CD4-positive, CD25-positive, alpha-beta regulatory T cell (primary cell): ENCODE measurements at regions not wholly inside any gene's neighbourhood (a gene's known extent, or its start where the extent isn't known, plus 50 kb on each side); places are given as distances from the start of the nearest gene placed in this dataset.

ENCODE experiments used
- ATAC-seq, 2 donors: fragments of 150-1000 bp; cut with Tn5 transposase; one replicate each; pipeline ENCODE4 v1.10.0; 2021; ENCODE audit warnings: low read depth in 2 of 2, moderate number of reproducible peaks in 2 of 2, moderate library complexity in 1 of 2
- DNase-seq, 3 donors: peaks; one replicate each; pipeline versions ENCODE4 v3.0.0 to v3.0.0-alpha.2; 2012 to 2022; ENCODE audit warnings: mixed read lengths in 1 of 3
- H3K27ac ChIP-seq: one replicate; pipeline ENCODE4 v1.7.0; 2013; ENCODE audit warnings: mild to moderate bottlenecking, low read length; ENCODE audit not compliant: insufficient read depth, poor library complexity, severe bottlenecking
- H3K27me3 ChIP-seq: one replicate; pipeline ENCODE4 v1.7.0; 2013; ENCODE audit warnings: low read length; ENCODE audit not compliant: control insufficient read depth, insufficient read depth
- H3K36me3 ChIP-seq: one replicate; pipeline ENCODE4 v1.7.0; 2013; ENCODE audit warnings: mild to moderate bottlenecking, low read length, moderate library complexity; ENCODE audit not compliant: control insufficient read depth, insufficient read depth
- H3K4me1 ChIP-seq: 2 replicates; pipeline ENCODE4 v1.7.0; 2013; ENCODE audit warnings: mild to moderate bottlenecking, low read length; ENCODE audit not compliant: insufficient read depth, control insufficient read depth, poor library complexity, severe bottlenecking
- H3K4me3 ChIP-seq: one replicate; pipeline ENCODE4 v1.7.0; 2013; ENCODE audit warnings: low read depth, mild to moderate bottlenecking, low read length, moderate library complexity
- H3K9me3 ChIP-seq, 2 experiments: 1 replicate in 1 of 2; 2 replicates in 1 of 2; pipeline ENCODE4 v1.7.0; 2013; ENCODE audit warnings: low read length in 2 of 2, mild to moderate bottlenecking in 1 of 2, moderate library complexity in 1 of 2; ENCODE audit not compliant: control insufficient read depth in 2 of 2
- H3K27ac Mint-ChIP-seq, 3 donors: one replicate each; pipeline ENCODE4 v1.8.0; 2020 to 2022; ENCODE audit warnings: mild to moderate bottlenecking in 3 of 3, mixed read lengths in 3 of 3, moderate library complexity in 2 of 3
- H3K27me3 Mint-ChIP-seq: one replicate; pipeline ENCODE4 v1.8.0; 2022; ENCODE audit warnings: mild to moderate bottlenecking, mixed read lengths
- H3K36me3 Mint-ChIP-seq: one replicate; pipeline ENCODE4 v1.8.0; 2020; ENCODE audit warnings: mixed read lengths
- H3K4me1 Mint-ChIP-seq, 4 donors: one replicate each; pipeline ENCODE4 v1.8.0; 2020 to 2022; ENCODE audit warnings: mixed read lengths in 4 of 4, mild to moderate bottlenecking in 1 of 4
- H3K4me3 Mint-ChIP-seq, 4 donors: one replicate each; pipeline ENCODE4 v1.8.0; 2020 to 2022; ENCODE audit warnings: mild to moderate bottlenecking in 4 of 4, mixed read lengths in 4 of 4, moderate library complexity in 3 of 4
- H3K9me3 Mint-ChIP-seq, 7 donors: one replicate each; pipeline ENCODE4 v1.8.0; 2020 to 2022; ENCODE audit warnings: mixed read lengths in 7 of 7, mild to moderate bottlenecking in 3 of 7, moderate library complexity in 2 of 7

- DNase-seq (no peak), ATAC-seq (no peak)
- H3K27me3 ChIP-seq: no peaks in the 10 kb centered on the region
- Mint-ChIP-seq H3K9me3 (peaks cover 2 to 18% (median 3%) of the 10 kb centered on the region in 7 donors), H3K4me1 (no peaks in the 10 kb centered on the region), H3K4me3 (no peak overlapping the region), H3K27ac (no peak overlapping the region), H3K27me3 (no peaks in the 10 kb centered on the region), H3K36me3 (peaks cover 3% of the 10 kb centered on the region)
- H3K4me1 ChIP-seq: no peaks in the 10 kb centered on the region
- no peak overlapping the region for H3K27ac ChIP-seq
- H3K36me3 ChIP-seq: no peaks in the 10 kb centered on the region
- no peak overlapping the region for H3K4me3 ChIP-seq
- no peaks in the 10 kb centered on the region for H3K9me3 ChIP-seq
These were observed 1470.3 kb upstream of the NUDT12 start for GRCh38 chr5:105032917-105033316.

GRCh38 chr5:105030153-105030552 lies 1467.6 kb upstream of the NUDT12 start:
- no peaks in the 10 kb centered on the region for H3K9me3 ChIP-seq
- no peak for ATAC-seq
- Mint-ChIP-seq H3K4me3 (no peak overlapping the region), H3K4me1 (no peaks in the 10 kb centered on the region), H3K9me3 (peaks cover 0 to 11% (median 7%) of the 10 kb centered on the region in 7 donors), H3K36me3 (no peaks in the 10 kb centered on the region), H3K27me3 (no peaks in the 10 kb centered on the region), H3K27ac (no peak overlapping the region)
- H3K4me1 ChIP-seq: no peaks in the 10 kb centered on the region
- no peak for DNase-seq
- no peak overlapping the region for H3K4me3 ChIP-seq
- no peaks in the 10 kb centered on the region for H3K36me3 ChIP-seq
- no peaks in the 10 kb centered on the region for H3K27me3 ChIP-seq
- no peak overlapping the region for H3K27ac ChIP-seq

- H3K4me1 Mint-ChIP-seq: peaks cover 0 to 4% (median 0%) of the 10 kb centered on the region in 4 donors
- Histone ChIP-seq H3K27ac (no peak overlapping the region), H3K9me3 (no peaks in the 10 kb centered on the region), H3K4me3 (no peak overlapping the region), H3K27me3 (no peaks in the 10 kb centered on the region), H3K4me1 (no peaks in the 10 kb centered on the region), H3K36me3 (no peaks in the 10 kb centered on the region)
- DNase-seq (no peak), ATAC-seq (no peak)
- no peaks in the 10 kb centered on the region for H3K27me3 Mint-ChIP-seq
- peaks cover 0 to 25% (median 11%) of the 10 kb centered on the region in 7 donors for H3K9me3 Mint-ChIP-seq
- no peak overlapping the region for H3K4me3 Mint-ChIP-seq
- H3K27ac Mint-ChIP-seq: no peak overlapping the region
- H3K36me3 Mint-ChIP-seq: no peaks in the 10 kb centered on the region
These were observed 1452.5 kb upstream of the NUDT12 start for GRCh38 chr5:105015098-105015497.

GRCh38 chr5:104998572-104998971 lies 1436.0 kb upstream of the NUDT12 start:
- Mint-ChIP-seq H3K4me1 (no peaks in the 10 kb centered on the region), H3K36me3 (no peaks in the 10 kb centered on the region), H3K9me3 (peaks cover 0 to 8% (median 5%) of the 10 kb centered on the region in 7 donors), H3K27ac (no peak overlapping the region), H3K27me3 (no peaks in the 10 kb centered on the region), H3K4me3 (no peak overlapping the region)
- no peak for ATAC-seq
- DNase-seq: no peak
- Histone ChIP-seq H3K27ac (no peak overlapping the region), H3K36me3 (no peaks in the 10 kb centered on the region), H3K4me1 (no peaks in the 10 kb centered on the region), H3K4me3 (no peak overlapping the region), H3K27me3 (no peaks in the 10 kb centered on the region), H3K9me3 (no peaks in the 10 kb centered on the region)

GRCh38 chr5:104998169-104998568 lies 1435.6 kb upstream of the NUDT12 start:
- H3K36me3 ChIP-seq: no peaks in the 10 kb centered on the region
- Mint-ChIP-seq H3K36me3 (no peaks in the 10 kb centered on the region), H3K27ac (no peak overlapping the region), H3K27me3 (no peaks in the 10 kb centered on the region), H3K4me1 (no peaks in the 10 kb centered on the region), H3K4me3 (no peak overlapping the region), H3K9me3 (peaks cover 0 to 12% (median 5%) of the 10 kb centered on the region in 7 donors)
- no peaks in the 10 kb centered on the region for H3K4me1 ChIP-seq
- ATAC-seq (no peak), DNase-seq (no peak)
- no peaks in the 10 kb centered on the region for H3K9me3 ChIP-seq
- no peak overlapping the region for H3K27ac ChIP-seq
- H3K4me3 ChIP-seq: no peak overlapping the region
- H3K27me3 ChIP-seq: no peaks in the 10 kb centered on the region

- no peaks in the 10 kb centered on the region for H3K36me3 Mint-ChIP-seq
- no peaks in the 10 kb centered on the region for H3K27me3 ChIP-seq
- no peak overlapping the region for H3K4me3 Mint-ChIP-seq
- peaks cover 0 to 24% of the 10 kb centered on the region in 2 experiments for H3K9me3 ChIP-seq
- H3K9me3 Mint-ChIP-seq: peaks cover 0 to 31% (median 12%) of the 10 kb centered on the region in 7 donors
- no peak for ATAC-seq
- H3K4me1 Mint-ChIP-seq: no peaks in the 10 kb centered on the region
- H3K4me3 ChIP-seq: no peak overlapping the region
- no peaks in the 10 kb centered on the region for H3K27me3 Mint-ChIP-seq
- H3K36me3 ChIP-seq: no peaks in the 10 kb centered on the region
- H3K27ac ChIP-seq: no peak overlapping the region
- H3K4me1 ChIP-seq: no peaks in the 10 kb centered on the region
- no peak overlapping the region for H3K27ac Mint-ChIP-seq
- DNase-seq: no peak
These were observed 1424.5 kb upstream of the NUDT12 start for GRCh38 chr5:104987074-104987473.

GRCh38 chr5:104977529-104977928 lies 1414.9 kb upstream of the NUDT12 start:
- H3K4me3 Mint-ChIP-seq: no peak overlapping the region
- H3K9me3 Mint-ChIP-seq: peaks cover 0 to 28% (median 6%) of the 10 kb centered on the region in 7 donors
- Histone ChIP-seq H3K36me3 (no peaks in the 10 kb centered on the region), H3K27me3 (no peaks in the 10 kb centered on the region), H3K9me3 (peaks cover 0 to 8% of the 10 kb centered on the region in 2 experiments), H3K4me1 (no peaks in the 10 kb centered on the region), H3K27ac (no peak overlapping the region), H3K4me3 (no peak overlapping the region)
- H3K36me3 Mint-ChIP-seq: no peaks in the 10 kb centered on the region
- no peak for ATAC-seq
- no peak overlapping the region for H3K27ac Mint-ChIP-seq
- no peaks in the 10 kb centered on the region for H3K4me1 Mint-ChIP-seq
- no peak for DNase-seq
- H3K27me3 Mint-ChIP-seq: no peaks in the 10 kb centered on the region

GRCh38 chr5:104967806-104968410 lies 1405.3 kb upstream of the NUDT12 start:
- H3K9me3 ChIP-seq: peaks cover 0 to 4% of the 10 kb centered on the region in 2 experiments
- ATAC-seq (no peak), DNase-seq (no peak)
- H3K27ac ChIP-seq: no peak overlapping the region
- H3K27ac Mint-ChIP-seq: no peak overlapping the region
- no peaks in the 10 kb centered on the region for H3K27me3 ChIP-seq
- no peaks in the 10 kb centered on the region for H3K27me3 Mint-ChIP-seq
- H3K4me1 ChIP-seq: no peaks in the 10 kb centered on the region
- H3K9me3 Mint-ChIP-seq: peaks cover 0 to 24% (median 1%) of the 10 kb centered on the region in 7 donors
- H3K4me1 Mint-ChIP-seq: no peaks in the 10 kb centered on the region
- H3K4me3 Mint-ChIP-seq: no peak overlapping the region
- no peak overlapping the region for H3K4me3 ChIP-seq
- H3K36me3 Mint-ChIP-seq: no peaks in the 10 kb centered on the region
- no peaks in the 10 kb centered on the region for H3K36me3 ChIP-seq
